Activated CD4-positive, alpha-beta T cell treated with anti-CD3 and anti-CD28 coated beads, Interleukin-2, amount 50 U/mL, for 48 hours (primary cell): ENCODE measurements at regions not wholly inside any gene's neighbourhood (a gene's known extent, or its start where the extent isn't known, plus 50 kb on each side); places are given as distances from the start of the nearest gene placed in this dataset.

Source experiments
- DNase-seq, 2 experiments: peaks; one replicate each; pipeline ENCODE4 v3.0.0-alpha.2; 2020

DNA sequence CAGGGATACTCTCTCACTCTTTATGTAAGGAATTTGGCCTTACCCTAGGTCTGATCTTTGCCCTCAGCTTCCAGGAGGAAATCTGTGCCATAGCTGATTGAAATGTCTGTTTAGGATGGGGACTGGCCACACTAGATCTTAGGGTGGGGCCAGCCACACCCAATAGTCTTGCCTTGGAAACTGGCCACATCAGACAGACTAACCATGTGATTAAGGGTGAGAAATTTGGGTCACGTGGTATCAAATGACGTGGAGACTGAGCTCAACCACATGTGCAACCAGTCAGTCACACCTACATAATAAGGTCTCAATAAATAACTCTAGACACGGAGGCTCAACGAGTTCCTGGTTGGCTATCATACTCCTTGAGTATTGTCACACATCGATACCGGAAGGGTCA lies 113.5 kb downstream of the CNTN3 start:
- DNase-seq = no peak

DNA sequence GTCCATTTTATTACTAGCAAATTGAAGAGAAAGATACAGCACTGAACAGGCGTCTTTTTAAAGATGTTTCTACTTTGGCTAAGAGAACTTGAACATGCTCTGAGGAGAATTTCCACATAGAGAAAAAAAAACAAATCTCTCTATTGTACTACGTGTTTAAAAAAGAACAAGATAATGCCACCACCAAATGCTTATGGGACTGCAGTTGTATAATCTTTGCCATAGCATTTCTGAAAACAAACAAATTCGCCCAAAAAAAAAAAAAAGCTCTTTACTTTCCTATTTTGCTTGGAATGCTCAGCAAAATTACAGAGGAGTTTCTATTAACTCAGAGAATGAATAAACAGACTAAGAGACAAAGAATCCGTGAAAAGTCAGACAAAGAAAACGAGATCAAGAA lies 114.2 kb downstream of the CNTN3 start:
- DNase-seq = no peak

DNA sequence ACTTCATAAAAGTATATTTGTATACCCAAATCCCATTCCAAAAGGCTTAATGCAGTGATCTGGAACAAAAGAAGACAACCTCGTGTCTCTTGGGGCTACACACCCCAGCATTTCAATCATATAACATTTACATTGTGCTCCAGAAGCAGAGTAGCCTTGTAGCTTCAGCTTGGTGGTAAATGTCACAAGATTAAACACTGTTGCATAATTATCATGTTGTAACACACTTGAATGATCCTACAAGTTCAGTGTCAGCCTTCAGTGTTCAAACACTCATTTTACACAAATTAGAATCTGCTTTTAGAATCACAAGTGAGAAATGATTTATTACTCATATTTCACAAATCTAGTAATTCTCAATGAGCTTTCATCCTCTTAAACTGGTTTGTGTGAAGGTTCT lies 122.6 kb downstream of the CNTN3 start:
- no peak for DNase-seq

DNA sequence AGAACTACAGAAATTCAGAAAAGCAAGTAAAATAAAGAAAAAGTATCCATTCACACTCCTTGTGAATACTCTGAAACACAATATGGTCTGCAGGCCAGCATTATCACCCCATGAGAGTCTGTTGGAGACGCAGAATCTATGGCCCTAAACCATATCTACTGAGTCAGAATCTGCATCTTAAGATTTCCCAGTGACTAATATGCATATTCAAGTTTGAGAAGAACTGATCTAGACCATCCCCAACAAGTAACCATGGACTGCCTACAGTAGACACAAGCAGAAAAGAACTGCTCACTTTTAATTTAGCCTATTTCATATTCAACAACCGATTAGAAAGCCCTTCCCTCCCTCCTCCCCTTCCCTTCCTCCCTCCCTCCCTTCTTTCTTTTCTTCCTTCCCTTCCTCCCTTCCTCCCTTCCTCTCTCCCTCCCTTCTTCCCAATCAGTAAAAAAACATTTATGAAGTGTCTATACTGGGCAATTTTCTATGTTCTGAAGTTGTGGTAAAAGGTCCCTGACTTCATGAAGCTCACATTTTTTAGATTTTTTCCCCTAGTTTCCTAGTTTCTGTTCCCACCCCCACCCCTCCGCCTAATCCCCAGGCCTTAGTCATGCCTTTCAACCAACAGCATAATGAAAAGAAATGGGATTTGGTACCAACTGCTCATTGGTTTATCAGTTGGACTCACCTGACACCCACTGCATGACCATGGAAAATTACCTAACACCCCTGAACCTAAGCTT lies 125.2 kb downstream of the CNTN3 start:
- DNase-seq = no peak

DNA sequence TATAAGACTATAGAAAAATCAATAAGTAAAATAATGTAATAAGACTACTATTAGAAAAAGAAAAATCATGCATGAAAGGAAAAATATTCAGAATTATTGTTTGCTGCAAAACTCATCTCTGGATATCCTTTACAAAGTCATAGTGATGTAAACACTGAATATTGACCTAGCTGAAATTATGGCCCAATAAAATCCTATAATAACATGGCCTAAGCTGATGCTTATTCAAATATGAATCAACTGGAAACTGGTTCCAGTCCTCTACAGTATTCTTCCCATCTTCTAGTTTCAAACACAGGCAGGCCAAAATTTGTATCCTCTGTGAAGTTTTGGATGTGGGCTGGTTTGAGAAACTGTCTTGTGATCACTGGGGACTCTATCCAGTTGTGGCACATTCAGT lies 134.5 kb downstream of the CNTN3 start:
- no peak for DNase-seq

DNA sequence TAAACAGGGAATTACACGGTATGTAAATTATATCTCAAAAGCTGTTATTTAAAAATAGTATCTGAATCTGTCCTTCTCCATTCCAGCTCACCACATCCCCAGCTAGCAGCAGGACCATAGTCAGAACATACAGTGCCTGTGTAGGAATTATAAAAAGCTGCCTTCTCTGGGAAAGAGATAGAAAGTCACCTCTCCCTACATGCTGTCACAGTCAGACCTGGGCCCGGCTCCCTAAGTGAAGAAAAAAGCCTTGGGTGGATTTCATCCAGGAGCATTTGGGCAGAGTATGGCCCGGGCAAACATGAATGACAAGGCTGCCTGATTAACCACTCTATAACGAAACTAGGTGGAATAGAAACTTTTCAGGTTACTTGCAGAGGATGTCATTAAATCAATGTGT lies 144.1 kb downstream of the CNTN3 start:
- DNase-seq = no peak

DNA sequence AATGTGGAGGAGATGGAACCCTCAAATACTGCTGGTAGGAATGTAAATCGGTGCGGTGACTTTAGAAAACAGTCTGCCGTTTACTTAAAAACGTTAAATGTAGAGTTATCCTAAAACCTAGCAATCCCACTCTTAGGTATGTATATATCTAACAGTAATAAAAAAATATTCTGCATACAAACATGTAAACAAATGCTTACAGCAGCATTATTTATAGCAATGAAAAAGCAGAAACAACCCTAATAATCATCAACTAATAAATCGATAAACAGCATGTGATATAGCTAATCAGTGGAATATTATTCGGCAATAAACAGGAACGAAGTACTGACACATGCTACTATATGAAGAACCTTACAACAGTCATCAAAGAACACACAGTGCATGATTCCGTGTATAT lies 144.7 kb downstream of the CNTN3 start:
- no peak for DNase-seq

DNA sequence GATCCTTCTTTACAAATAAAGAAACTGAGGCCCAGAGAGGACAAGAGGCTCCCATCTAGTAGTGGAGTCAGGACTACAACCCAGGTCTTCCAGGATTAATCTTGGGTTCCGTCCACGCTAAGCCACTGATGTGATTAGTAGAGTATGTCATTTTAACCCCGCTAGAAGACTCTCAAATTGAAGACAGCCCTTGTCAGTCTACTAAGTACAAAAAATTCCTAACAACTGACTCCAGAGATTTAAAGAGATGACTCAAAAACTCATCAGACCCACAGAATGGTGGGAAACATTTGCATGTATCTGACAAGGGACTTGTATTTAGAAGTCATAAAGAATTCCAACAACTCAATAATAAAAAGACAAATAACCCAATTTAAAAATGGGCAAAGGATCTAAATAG lies 145.3 kb downstream of the CNTN3 start:
- no peak for DNase-seq

DNA sequence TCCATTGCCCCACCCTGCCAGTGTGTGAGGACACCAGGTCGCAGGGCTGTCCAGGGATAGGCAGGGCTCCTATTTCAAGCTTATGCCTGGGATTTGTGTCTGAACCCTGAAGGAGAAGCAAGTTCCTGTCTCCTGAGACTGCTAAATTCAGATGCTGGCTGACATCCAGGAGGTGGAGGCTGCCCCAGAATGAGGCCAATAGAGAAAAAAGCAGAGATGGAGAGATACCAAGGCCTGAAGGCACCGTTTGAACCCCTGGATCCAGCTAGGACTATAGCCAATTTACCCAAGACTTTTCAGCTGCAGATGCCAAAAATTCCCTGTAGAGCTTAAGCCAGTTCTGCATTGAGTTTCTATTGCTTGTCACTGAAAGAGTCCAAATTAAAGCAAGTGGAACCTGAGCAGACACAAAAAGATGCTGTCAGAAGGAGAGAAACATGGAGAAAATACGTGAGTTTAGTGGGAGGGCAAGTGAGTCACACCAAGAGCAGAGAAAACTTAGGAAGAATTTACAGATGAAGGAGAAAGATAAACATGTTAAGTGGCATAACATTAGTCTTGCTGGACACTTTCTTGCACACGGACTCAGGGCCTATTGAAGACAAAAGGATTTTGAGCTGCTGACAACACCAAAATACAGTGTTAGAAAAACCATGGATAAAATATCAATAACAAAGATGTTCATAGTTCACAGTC lies 148.6 kb downstream of the CNTN3 start:
- no peak for DNase-seq

DNA sequence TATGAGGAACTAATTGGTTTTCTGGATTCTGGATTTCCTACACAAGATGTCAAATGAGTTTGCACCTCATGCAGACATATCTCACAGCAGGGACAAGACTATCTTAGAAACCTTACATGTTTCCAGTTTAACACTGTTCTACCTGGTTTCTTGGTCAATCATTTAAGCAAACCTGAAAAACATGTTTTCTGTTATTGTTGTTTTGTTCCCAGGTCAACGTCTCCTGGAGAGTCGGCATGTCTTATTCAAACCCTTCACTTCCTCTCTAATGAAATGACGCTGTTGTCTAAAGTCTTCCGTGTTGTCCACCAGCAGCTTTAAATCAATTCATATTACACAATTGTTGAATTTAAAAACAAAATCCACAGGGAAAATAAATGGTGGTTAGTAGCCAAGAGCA lies 150.9 kb downstream of the CNTN3 start:
- DNase-seq = no peak

DNA sequence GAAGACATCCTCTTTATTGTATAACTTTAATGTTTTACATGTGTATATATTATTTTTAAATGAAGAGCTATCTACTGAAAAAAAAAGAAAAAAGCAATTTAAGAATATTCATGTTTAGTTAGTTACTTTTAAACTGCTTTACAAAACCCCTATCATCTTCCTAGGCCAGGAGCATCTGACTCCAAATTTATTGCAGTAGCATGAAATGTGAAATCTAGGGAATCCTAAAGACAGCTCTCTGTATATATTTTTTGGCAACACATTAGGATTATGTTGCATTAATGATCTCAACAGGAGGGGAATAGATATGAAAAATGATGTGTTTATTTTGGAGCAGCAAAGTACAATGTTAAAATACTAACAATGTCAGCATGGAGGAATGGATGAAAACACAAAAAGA lies 158.3 kb downstream of the CNTN3 start:
- DNase-seq = no peak

DNA sequence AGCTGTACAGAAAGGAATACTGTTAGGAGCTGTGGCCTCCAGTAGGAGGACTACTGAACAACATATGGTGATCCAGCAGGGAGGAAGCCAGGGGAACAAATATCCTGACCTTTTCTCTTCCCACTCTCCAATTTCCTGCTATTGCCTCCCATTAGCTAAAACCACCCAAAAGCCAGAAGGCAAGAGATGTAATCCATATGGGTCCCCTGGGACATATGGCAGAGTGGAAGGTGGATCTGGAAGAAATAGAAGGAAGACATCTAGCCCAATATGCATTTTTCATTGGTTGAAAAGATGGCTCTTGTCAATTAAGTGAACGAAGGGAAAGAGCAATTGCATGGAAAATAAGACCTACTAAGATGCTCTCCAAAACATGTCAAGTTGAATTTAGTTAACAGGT lies 167.2 kb downstream of the CNTN3 start:
- no peak for DNase-seq

DNA sequence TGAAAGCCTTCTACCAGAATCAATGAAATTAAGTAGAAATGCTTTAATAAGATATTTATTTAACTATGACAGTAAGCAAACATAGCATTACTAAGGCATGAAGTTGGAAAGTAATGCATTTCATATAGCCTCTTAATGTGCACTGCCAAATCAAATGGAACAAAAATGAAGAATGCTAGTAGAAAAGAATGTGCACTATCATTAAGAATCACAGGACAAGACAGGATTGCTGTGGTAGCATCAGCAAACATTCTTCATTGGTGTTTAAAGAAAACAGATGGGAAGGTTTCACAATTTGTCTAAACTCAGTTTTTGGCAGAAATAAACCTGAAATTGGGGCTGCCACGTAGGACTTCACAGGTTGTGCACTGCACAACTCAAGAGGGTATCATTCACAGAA lies 168.9 kb downstream of the CNTN3 start:
- no peak for DNase-seq

DNA sequence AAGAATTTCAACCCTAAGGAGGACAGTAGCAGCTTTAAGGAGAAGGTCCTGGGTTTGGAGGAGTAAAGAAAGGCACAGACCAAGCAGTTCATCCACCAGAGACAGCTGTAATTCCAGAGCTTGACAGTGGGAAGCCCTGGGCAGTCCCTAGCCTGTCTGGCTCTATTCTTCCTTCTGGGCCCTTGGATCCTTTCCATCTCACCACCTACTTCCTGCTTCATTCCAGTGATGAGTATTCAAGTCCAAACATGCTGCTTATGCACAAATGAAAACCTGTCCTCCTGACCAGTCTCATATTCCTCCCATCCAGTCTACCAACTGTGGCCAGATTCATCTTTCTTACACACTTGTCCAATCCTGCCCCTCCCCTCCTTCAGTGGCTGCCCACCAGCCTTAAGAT lies 171.4 kb downstream of the CNTN3 start:
- DNase-seq = no peak

DNA sequence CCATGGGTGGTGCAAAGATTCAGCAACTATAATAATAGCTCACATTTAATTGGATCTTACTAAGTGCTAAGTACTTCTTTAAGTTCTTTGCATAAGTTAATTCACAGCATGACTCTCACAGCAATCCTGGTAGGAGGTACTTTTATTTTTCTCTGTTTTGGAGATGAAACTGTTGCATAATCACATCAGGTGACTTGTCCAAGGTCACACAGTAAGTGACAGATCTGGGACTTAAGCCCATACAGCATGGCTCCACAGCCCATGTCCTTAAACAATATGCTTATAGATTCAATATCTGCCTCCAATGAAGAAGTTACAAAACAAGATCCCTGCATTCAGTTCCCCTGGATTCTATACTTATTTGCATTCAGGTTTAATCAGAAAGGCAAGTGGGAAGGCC lies 171.8 kb downstream of the CNTN3 start:
- DNase-seq = no peak

DNA sequence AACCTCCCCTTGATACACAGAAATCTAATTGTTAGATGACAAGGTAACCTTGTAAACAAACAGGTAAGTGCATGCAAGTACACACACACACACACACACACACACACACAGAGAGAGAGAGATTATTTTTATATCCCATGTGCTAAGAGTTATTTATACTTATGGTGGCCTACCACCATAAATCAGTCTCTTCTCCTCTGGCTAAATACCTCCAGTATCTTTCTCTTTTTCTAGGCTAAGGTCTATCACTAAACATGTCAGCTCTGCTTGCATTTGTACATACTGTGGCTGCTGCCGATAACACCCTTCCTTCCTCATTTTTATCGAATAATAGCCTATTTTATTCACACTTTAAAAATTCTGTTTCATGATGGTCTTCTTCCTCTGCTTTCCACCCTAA lies 172.4 kb downstream of the CNTN3 start:
- DNase-seq = no peak

DNA sequence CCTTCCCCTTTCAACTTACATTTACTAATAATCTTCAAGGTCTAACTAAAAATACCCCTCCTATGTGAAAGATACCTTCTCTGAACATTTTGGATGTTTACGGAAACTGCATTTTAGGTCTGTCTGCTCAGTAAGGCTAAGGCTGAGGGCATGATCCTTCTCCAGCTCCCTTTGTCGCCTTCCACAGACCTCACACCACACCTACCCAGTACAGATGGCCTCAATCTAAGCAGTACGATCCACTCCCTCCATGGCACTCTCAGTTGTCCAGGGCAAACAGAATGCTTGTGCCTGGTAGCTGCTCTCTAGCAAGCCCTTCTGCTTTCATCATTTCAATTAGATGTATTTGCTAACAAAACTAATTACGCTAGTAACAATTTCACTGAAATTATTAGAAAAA lies 178.3 kb downstream of the CNTN3 start:
- no peak for DNase-seq

DNA sequence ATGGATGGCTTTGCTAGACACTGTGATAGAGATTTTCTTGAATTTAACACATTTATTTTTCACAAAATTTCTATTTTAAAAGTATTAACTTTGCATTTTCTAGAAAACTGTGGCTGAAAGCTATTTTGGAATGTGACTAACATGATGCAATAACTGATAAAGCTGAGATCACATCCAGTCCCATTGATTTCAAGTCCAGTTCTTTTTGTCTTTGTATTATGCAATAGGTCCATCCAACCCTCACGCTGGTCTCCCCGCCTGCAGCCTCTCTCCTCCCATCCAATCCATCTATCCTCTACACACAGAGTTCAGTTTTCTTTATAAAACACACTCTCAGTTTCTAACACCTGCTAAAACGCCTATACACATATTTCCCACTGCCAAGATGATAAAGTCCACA lies 178.8 kb downstream of the CNTN3 start:
- no peak for DNase-seq

DNA sequence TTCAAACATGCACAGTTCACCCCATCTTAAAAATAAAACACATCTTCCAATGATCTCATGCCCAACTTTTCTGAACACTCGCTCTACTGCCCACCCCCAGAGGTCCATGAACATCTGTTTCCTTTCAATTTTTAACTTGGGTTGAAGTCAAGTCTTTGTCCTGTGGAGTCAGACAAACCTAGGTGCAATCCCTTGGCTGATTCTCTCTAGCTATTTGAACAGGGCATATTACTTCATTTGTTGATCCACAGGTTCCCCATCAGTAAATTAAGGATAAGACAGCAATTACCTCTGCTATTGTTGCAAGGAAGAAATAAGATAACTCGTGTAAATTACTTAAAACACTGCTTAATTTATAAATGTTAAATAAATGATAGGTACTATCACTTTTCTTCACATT lies 180.1 kb downstream of the CNTN3 start:
- no peak for DNase-seq

DNA sequence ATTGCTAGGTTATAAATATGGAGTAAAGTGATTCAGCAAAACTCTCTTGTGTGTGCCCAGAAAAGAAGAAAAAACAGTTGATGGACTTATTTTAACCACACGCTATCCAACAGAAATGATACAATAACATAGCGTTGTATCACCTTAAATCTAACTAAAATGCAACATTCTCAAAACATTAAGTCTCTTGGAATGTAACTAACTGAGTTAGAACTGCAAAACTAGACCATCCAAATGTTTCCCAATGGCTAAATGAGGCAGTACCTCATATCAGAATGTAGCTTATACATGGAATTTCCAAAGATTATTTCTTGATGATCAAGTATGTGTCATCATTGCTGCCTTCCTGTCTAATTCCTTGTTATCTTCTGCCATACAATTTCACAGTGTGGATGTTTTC lies 187.9 kb downstream of the CNTN3 start:
- DNase-seq = no peak

DNA sequence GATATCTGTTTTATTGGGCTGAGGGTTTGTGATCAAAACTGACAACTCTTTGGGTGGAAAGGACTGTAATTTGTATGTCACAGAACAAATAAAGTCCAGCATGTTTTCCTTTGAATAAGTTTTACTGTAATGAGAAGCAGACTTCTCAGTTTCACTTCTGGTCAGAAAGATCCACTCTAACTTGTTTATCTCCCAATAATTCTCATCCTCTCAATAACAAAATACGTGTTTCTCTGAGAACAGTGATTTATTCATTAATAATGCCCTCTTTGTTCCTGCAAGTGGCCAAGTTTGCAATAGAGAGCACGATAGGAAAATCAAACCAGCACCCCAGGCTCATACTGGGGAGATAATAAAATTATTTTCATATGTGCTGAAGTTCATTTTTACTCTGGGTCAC lies 190.6 kb downstream of the CNTN3 start:
- no peak for DNase-seq

DNA sequence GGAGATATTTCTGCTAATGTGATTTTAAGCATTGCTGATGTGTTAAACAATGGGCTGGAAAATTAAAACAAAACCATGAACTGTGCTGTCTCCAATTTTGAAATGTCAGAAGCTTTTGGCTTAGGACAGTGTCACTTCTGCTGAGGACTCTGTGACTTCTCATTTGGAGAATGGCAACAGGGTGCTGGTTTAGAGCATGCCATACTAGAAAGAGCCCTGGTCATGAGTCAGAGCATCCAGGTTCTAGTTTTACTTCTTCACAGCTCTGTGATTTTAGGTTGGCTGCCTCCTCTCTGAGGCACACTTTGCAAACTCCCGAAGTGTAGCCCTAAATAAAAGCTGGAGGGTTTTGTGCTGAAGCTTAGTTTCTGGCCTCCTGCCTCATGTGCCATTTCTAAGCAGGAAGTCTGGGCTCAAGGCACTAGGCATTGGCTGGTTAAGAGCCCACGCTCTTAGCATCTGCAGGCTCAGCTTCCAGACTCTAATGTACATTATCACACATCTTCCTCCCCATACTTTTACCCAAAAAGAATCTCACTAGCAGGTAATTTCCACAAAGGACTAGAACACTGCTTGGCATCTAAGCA lies 193.8 kb downstream of the CNTN3 start:
- DNase-seq = no peak

DNA sequence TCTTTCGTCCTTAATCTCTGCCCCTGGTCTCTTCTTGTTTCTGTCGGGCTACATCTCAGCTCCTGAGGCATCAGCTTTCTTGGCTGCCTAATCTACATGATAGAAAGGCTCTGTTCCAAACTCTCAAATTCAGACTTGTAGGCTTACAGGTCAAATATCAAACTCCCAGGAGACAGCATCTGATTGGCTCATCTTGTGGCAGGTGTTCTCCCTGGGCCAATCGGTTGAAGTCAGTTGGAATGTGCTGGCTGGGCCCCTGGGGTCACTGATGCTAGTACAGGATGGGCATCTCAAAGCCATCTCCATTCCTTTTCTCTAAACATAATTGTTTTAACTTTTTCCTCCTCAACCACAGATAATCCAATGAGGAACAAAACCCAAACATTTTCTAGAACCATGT lies 198.7 kb downstream of the CNTN3 start:
- no peak for DNase-seq

DNA sequence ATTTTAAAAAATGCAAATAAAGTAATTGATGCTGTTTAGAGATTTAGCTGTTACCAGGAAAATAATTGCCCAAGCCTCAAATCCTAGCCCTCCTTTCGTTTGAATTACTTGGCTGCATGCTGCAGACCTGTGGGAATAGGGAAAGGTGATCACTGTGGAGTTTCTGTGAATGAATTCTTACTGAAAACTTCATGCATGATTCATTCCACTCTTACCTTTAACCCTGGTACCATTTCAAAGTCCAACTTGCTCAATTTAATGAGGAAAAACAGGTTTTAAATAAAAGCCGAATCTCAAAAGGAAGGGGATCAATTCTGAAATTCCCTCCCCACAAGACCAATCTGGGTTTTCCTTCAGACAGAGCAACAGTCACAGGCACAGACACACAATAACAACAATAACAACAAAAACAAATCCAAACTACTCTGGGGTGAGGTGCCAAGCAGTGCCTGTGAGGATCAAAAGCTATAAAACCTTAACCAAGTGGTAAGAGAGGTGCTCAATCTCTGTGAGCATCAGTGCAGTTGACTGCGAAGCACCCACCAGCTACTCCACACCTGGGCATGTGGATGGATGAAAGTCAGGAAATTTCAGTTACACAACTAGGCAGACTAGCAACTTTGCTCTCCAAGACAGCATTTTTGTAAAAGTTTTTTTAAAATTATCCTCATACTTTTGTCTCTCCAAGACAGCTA lies 200.8 kb downstream of the CNTN3 start:
- no peak for DNase-seq
